Osteocyte (in vitro differentiated cells): ENCODE measurements at regions not wholly inside any gene's neighbourhood (a gene's known extent, or its start where the extent isn't known, plus 50 kb on each side); places are given as distances from the start of the nearest gene placed in this dataset.

ENCODE experiments used
- DNase-seq: peaks from one replicate; pipeline ENCODE4 v3.0.0; 2021; ENCODE audit warnings: mixed read lengths; ENCODE audit not compliant: unreplicated experiment; ENCODE audit errors: extremely low spot score
- H3K27ac Mint-ChIP-seq: one replicate; pipeline ENCODE4 v1.8.0; 2021; ENCODE audit warnings: mild to moderate bottlenecking, mixed read lengths; ENCODE audit not compliant: unreplicated experiment
- H3K27me3 Mint-ChIP-seq: one replicate; pipeline ENCODE4 v1.8.0; 2021; ENCODE audit warnings: mixed read lengths; ENCODE audit not compliant: unreplicated experiment
- H3K36me3 Mint-ChIP-seq: one replicate; pipeline ENCODE4 v1.8.0; 2021; ENCODE audit warnings: mixed read lengths; ENCODE audit not compliant: unreplicated experiment
- H3K4me1 Mint-ChIP-seq: one replicate; pipeline ENCODE4 v1.8.0; 2021; ENCODE audit warnings: mixed read lengths; ENCODE audit not compliant: unreplicated experiment
- H3K4me3 Mint-ChIP-seq: one replicate; pipeline ENCODE4 v1.8.0; 2021; ENCODE audit warnings: mild to moderate bottlenecking, moderate library complexity, mixed read lengths; ENCODE audit not compliant: unreplicated experiment
- H3K9me3 Mint-ChIP-seq: one replicate; pipeline ENCODE4 v1.8.0; 2021; ENCODE audit warnings: mixed read lengths; ENCODE audit not compliant: unreplicated experiment
- CTCF ChIP-seq: fragments of 200-600 bp; sonication (generic); IDR thresholded peaks from 2 replicates; pipeline ENCODE4 v1.5.0; 2021; ENCODE audit warnings: antibody characterized with exemption, mild to moderate bottlenecking, moderate library complexity

GRCh38 chr21:35491114-35491513 is 442.0 kb upstream of the RUNX1 start:
- no peak for DNase-seq
- H3K4me3 Mint-ChIP-seq, result no peak overlapping the region
- no peaks in the 10 kb centered on the region for H3K4me1 Mint-ChIP-seq
- no peaks in the 10 kb centered on the region for H3K36me3 Mint-ChIP-seq
- no peaks in the 10 kb centered on the region for H3K9me3 Mint-ChIP-seq
- H3K27me3 Mint-ChIP-seq, result no peaks in the 10 kb centered on the region
- no peak overlapping the region for H3K27ac Mint-ChIP-seq
- no peak for TF ChIP-seq CTCF

- H3K9me3 Mint-ChIP-seq, result no peaks in the 10 kb centered on the region
- no peak overlapping the region for H3K4me3 Mint-ChIP-seq
- no peak for TF ChIP-seq CTCF
- no peaks in the 10 kb centered on the region for H3K36me3 Mint-ChIP-seq
- no peak for DNase-seq
- no peaks in the 10 kb centered on the region for H3K27me3 Mint-ChIP-seq
- H3K4me1 Mint-ChIP-seq, result no peaks in the 10 kb centered on the region
- H3K27ac Mint-ChIP-seq, result no peak overlapping the region
Observed at GRCh38 chr21:35489389-35489980, 440.4 kb upstream of the RUNX1 start.

- Mint-ChIP-seq H3K27ac (no peak overlapping the region), H3K27me3 (no peaks in the 10 kb centered on the region), H3K4me1 (no peaks in the 10 kb centered on the region), H3K4me3 (no peak overlapping the region), H3K36me3 (no peaks in the 10 kb centered on the region), H3K9me3 (no peaks in the 10 kb centered on the region)
- no peak for TF ChIP-seq CTCF
- DNase-seq, result no peak
Observed at GRCh38 chr21:35488946-35489345, 439.8 kb upstream of the RUNX1 start.

- Mint-ChIP-seq H3K4me1 (no peaks in the 10 kb centered on the region), H3K9me3 (no peaks in the 10 kb centered on the region), H3K27ac (no peak overlapping the region), H3K4me3 (no peak overlapping the region), H3K36me3 (no peaks in the 10 kb centered on the region), H3K27me3 (no peaks in the 10 kb centered on the region)
- no peak for TF ChIP-seq CTCF
- no peak for DNase-seq
Observed at GRCh38 chr21:35485364-35485763, 436.3 kb upstream of the RUNX1 start.

- no peaks in the 10 kb centered on the region for H3K4me1 Mint-ChIP-seq
- no peak for DNase-seq
- TF ChIP-seq CTCF, result no peak
- H3K27ac Mint-ChIP-seq, result no peak overlapping the region
- no peaks in the 10 kb centered on the region for H3K27me3 Mint-ChIP-seq
- peaks cover 4% of the 10 kb centered on the region for H3K9me3 Mint-ChIP-seq
- H3K4me3 Mint-ChIP-seq, result no peak overlapping the region
- H3K36me3 Mint-ChIP-seq, result peaks cover 2% of the 10 kb centered on the region
Observed at GRCh38 chr21:35484851-35485250, 435.7 kb upstream of the RUNX1 start.
